IMR-90 (cell line): ENCODE measurements at regions not wholly inside any gene's neighbourhood (a gene's known extent, or its start where the extent isn't known, plus 50 kb on each side); places are given as distances from the start of the nearest gene placed in this dataset.

Source experiments
- CTCF ChIP-seq: conservative IDR thresholded peaks from 2 replicates; pipeline ENCODE4 v1.5.1; 2012; ENCODE audit warnings: mild to moderate bottlenecking, low read depth, low read length, improper control_type of control experiment
- MAFK ChIP-seq: IDR thresholded peaks from 2 replicates; pipeline ENCODE4 v1.6.1; 2012; ENCODE audit warnings: low read depth, low read length, improper control_type of control experiment
- MAZ ChIP-seq: IDR thresholded peaks from 2 replicates; pipeline ENCODE4 v1.6.1; 2012; ENCODE audit warnings: low read depth, mild to moderate bottlenecking, low read length, improper control_type of control experiment, moderate library complexity, borderline replicate concordance
- POLR2A ChIP-seq: IDR thresholded peaks from 2 replicates; pipeline ENCODE4 v1.6.1; 2012; ENCODE audit warnings: mild to moderate bottlenecking, low read depth, low read length
- SMC3 ChIP-seq: fragments of 150-350 bp; IDR thresholded peaks from 2 replicates; pipeline ENCODE4 v1.6.1; 2016; ENCODE audit warnings: low read depth, mild to moderate bottlenecking, antibody characterized with exemption, low read length, moderate library complexity

GRCh38 chr5:100409660-100410151 lies 125.5 kb upstream of the FAM174A start:
- TF ChIP-seq SMC3 (no peak), MAFK (no peak), CTCF (no peak), POLR2A (no peak), MAZ (no peak)
